HG02798 (cell line): ENCODE measurements at regions not wholly inside any gene's neighbourhood (a gene's known extent, or its start where the extent isn't known, plus 50 kb on each side); places are given as distances from the start of the nearest gene placed in this dataset.

ENCODE experiments used
- ATAC-seq: cut with Tn5 transposase; IDR thresholded peaks from one replicate; pipeline ENCODE4 v1.9.1; 2021; ENCODE audit warnings: mild to moderate bottlenecking; ENCODE audit not compliant: unreplicated experiment, poor library complexity

DNA sequence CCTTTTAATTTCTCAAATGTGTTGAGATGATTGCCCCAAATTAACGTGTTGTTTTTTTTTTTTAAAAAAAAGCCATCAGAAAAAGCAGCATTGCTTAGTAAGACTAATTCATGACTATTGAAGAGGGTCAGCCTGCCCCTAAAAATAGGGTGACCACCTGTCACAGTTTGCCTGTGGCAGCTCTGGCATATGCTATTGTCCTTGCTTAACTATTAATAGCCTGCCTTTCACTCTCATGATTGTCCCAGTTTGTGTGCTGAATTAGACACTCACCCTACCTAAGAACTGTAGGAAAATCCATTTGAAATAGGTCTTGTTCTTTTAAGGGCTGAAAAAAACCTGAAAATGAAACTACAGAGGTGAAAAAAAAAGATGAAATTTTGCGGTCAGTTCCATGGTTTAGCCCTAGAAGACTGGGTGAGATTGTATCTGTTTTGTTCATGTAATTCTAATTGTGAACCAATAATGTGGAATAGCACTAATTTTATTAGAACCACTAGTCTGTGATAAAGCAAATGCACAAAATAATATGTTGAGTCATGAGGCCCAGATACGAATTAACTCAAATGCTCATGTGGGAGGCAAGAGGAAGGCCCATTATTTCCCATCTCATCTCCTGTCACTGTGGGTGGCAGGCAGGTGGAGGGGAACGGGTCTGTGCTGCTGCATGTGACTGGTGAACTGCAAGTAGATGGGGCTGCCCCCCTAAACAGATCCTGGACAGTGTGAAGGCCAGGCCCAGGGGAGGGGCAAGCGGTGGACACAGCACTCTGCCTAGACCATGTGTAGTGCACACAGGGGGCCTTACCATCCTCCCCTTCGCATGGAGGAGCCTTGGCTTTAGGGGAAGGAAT is 265.4 kb upstream of the NFE2L3 start:
- ATAC-seq: peak; percentile 31

- no peak for ATAC-seq
Observed at GRCh38 chr7:25887266-25887665, 264.7 kb upstream of the NFE2L3 start.

DNA sequence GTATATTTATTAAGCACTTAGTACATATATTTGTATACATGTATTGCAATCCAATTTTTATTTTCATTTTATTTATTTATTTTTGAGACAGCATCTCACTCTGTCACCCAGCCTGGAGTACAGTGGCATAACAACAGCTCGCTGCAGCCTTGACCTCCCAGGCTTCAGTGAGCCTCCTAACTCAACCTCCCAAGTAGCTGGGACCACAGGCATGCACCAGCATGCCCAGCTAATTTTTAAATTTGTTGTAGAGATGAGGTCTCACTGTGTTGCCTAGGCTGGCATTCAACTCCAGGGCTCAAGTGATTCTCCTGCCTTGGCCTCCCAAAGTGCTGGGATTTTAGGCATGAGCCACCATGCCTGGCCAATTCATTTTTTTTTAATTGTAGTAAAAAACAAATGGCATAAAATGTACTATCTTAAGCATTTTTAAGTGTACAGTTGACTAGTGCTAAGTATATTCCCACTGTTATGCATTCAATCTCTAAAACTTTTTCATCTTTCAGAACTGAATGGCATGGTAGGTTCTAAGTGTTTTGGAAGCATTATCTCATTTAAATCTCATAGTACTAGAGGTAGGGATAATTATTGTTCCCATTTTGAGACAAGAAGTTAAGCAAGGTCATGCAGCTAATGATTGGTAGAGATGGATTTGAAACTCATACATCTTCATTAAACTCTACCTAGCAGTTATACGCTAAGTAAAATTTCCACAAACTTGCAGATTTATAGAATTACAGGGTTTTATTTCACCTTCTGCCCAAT is 264.0 kb upstream of the NFE2L3 start:
- no peak for ATAC-seq

DNA sequence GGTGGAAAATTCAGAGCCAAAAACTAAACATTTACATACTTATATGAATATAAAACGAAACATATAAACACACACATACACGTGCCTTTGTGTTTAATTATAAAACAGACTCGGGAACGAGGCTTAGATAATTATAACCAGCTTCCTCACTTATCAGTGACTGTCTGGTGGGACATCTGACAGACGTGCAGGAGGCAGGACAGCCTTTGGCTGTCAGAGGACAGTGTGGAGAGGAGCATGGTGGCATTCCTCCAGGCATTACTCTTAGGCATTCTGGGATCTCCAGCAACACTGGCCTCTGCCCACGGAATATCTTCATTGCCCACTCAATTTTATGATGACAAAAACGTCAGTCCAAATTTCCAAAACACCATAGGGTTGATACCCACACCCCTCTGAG is 262.2 kb upstream of the NFE2L3 start:
- no peak for ATAC-seq

GRCh38 chr7:25891591-25891990 is 260.4 kb upstream of the NFE2L3 start:
- no peak for ATAC-seq

DNA sequence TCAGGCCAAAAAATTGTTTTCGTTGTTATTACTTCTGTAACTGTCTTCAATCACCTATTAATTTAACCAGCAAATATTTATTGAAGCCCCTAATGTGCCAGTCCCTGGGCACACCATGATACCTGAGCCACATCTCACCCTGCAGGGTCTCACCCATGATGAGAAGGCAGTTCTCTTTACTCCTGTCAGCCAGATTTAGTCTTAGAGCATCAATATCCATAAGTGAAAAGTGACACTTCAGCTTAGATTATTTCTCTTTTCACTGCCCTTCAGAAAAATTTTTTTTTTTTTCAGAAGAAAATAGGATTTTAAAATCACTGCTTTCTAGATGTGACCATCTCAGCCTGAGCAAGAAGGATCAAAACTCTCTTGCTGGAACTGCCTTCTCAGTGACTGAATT is 258.6 kb upstream of the NFE2L3 start:
- no peak for ATAC-seq

GRCh38 chr7:25894002-25894901 is 257.7 kb upstream of the NFE2L3 start:
- peak; percentile 86 for ATAC-seq

DNA sequence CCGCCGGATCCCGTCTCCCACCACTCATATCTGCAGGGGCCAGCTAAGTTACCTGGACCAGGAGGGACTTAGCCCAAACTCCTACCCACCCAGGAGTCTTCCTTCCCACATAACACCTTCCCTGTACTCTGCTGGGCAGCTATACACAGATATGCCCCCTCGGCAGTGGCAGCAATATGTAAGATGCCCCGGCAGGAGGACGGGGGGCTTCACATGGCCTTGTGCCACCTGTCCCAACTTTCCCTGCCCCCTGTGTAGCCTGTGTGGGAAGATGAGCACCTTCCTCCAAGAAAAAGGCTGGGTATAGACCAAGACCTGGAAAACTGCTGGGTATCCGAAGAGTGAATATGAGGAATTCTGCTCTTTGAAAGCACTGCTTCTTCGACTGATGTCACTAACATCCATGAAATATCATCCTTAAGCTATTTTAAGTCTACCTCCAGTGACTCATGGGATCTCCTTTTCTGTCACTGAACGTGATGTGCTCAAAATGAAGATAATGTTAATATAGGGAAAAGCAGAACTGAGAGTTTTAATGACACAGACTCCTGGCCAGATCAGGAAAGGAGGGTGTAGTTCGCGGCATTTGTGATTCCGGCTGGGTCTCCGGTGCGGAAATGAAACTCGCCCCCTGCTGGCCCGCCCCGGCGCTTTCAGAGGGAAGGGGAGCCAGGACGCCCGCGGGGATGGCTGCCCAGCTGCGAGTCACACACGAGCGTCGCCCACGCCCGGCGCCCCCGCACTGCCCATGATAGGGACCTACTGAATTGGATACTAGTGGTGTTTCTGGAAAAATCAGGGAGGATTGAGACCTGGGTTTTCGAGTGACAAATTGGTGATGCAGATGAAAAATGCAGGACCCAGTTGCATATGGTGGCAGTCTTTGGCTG is 256.9 kb upstream of the NFE2L3 start:
- peak; percentile 42 for ATAC-seq

- no peak for ATAC-seq
Observed at GRCh38 chr7:25895792-25896171, 256.2 kb upstream of the NFE2L3 start.

DNA sequence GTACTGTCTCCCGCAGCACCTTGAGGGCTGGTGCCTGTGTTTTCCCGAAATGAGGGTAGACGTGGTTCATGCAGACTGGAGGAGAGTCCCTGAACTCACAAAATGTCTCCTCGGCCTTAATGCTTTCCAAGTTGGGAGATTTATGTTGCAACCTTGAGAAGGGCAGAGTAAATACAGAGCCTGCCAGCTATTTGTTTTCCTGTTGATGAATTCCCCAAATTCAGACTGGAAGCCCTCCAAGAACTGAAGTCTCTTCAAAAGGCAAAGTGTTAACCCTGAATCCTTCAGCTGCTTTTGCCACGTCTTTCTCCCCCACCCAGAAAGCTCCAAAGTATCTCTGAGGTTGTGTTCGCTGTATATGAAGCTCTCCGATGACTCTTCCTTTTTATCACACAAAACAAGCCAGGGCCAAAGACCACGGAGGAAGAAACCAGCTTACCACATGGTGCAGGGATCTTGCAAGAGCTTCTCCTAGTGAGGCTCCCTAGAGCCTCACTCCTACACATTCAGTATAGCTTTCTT is 254.7 kb upstream of the NFE2L3 start:
- ATAC-seq: no peak

GRCh38 chr7:25900245-25900644 is 251.8 kb upstream of the NFE2L3 start:
- ATAC-seq: no peak

DNA sequence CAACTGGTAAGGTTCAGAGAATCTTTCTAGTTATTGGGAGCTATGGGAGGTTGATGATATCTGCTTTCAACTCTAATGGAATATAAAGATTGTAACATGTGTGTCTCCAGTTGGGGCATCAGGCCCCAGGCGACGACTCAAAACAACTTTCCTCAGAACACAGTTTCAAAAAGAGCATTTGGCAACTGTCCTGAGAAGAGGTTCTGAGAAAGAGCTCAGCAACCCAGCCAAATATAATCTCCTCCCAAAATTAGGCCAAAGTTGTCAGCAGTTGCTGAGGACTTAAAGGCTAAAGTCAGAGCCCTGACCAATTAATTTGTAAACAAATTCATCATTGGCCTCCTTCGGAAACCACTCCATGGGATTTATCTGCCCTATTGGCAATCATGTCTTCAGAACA is 251.1 kb upstream of the NFE2L3 start:
- no peak for ATAC-seq

- no peak for ATAC-seq
Observed at GRCh38 chr7:25901658-25902057, 250.3 kb upstream of the NFE2L3 start.

DNA sequence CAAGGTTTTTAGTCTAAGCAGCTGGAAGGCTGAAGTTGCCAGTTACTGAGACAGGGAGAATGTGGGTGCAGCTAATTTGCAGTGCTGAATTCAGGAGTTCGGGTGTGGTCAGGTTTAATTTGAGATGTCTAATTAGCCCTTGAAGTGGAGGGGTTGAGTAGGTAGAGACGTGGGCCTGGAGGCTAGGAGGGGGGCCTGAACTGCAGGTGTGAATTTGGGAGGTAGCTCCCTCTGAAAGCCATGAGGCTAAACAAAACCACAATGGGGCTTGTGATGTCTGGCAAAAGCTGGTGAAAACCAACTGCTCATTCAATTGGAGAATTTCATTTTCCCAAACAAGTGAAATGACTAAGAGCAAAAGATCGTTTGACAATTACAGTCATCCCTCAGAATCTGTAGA is 246.0 kb upstream of the NFE2L3 start:
- no peak for ATAC-seq

DNA sequence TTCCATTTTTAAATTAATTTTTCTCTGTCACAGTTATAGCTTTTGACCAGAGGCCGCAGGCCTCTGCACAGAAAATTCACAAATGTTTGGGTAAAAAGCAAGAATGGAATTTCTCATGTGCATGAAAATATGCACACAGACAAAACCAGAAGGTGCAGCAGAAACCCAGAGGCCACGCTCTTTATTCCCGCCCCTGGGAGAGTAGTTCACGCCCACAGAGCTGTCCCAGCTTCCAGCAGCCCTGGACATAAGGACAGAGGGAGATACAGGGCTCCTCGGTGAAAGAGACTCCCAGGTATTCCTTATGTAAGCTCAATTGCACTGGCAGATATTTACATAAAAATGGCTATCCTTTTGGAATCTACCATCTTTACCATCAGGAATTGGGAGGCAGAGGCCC is 245.2 kb upstream of the NFE2L3 start:
- no peak for ATAC-seq

DNA sequence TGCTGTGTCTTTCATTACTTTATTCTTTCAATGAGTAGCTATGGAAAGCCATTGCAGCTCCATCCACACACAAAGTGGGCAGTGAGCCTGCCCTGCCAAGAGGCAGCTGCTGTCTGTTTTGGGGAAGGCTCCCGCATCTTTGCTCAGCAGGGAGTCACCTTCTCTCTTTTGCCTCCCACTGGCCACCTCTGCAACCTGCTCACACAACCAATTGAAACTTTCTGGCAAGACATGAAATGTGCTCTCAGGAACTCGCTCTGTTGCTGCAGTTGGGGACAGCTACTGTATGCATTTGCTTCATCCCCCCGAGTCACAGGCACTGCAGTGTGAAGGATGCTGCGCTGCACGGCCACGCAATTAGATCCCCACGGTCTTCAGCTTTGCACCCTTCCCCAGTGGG is 244.8 kb upstream of the NFE2L3 start:
- no peak for ATAC-seq

DNA sequence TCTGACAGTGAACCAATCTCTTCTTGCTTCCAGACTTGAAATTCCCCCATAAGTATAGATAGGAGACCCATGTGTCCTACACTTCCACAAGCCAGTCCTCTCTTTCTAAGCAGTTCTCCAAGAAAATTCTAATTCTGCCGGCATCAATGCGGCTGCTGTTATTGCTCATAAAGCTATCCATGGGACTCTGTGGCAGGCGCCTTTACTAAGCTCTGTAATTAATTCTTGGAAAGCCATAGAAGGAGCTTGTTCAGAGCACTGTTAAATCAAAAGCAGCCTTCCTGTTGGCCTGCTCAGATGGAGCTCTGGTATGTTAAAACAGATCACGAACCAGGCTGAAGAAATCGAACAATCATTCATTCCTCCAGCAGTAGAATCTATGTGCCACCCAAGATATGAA is 244.3 kb upstream of the NFE2L3 start:
- no peak for ATAC-seq

DNA sequence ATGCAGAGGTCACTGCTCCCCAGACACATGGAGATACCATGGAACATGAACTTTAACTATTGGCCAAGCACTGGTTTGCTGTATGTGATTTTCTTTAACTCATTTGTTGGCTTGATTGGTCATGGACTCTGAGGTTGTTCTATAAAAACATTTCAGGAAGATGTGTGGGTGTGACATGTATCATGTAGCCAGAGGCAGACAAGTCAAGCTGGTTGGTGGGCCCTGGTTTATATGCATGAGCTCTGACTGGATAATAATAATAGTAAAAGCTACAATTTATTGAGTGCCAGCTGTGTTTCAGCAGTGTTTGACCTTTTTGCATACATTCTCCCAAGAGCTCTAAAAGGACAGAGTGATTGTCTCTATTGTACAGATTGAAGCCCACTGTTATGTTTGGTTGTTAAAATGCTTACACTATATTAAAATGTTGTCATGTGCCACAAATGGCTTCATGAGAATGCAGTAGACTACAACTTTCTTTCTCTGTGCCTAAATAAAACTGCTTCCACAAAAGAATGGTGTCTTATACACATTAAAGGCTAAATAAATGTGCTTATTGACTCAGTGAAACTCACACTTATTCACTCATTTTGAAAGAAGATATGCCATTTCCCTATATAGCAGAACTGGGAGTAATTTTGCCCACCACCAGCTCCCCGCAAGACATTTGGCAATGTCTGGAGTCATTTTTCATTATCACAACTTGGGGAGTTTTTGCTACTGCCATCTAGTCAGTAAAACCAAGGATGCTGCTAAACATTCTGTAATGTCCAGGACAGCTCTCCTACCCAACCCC is 243.6 kb upstream of the NFE2L3 start:
- ATAC-seq: no peak
